Neural cell (in vitro differentiated cells): ENCODE measurements at regions not wholly inside any gene's neighbourhood (a gene's known extent, or its start where the extent isn't known, plus 50 kb on each side); places are given as distances from the start of the nearest gene placed in this dataset.

ENCODE experiments used
- H2AFZ ChIP-seq: fragments of 200-600, 300-800 bp; sonication (generic), shearing (Covaris generic); 2 replicates; pipeline ENCODE4 v1.6.0; 2014; ENCODE audit warnings: low read depth, mild to moderate bottlenecking, antibody characterized with exemption, low read length, moderate library complexity
- H3F3A ChIP-seq: fragments of 200-600 bp; shearing (Covaris generic); 2 replicates; pipeline ENCODE4 v1.6.1; 2016; ENCODE audit warnings: mild to moderate bottlenecking, moderate library complexity, mixed read lengths, antibody characterized with exemption, low read length; ENCODE audit not compliant: insufficient read depth, poor library complexity, severe bottlenecking
- H3K27ac ChIP-seq: fragments of 200-600, 300-800 bp; sonication (generic), shearing (Covaris generic); 2 replicates; pipeline ENCODE4 v1.5.1; 2014; ENCODE audit warnings: mild to moderate bottlenecking, low read length, moderate library complexity
- H3K27me3 ChIP-seq: fragments of 300-800, 200-600 bp; sonication (generic), shearing (Covaris generic); 2 replicates; pipeline ENCODE4 v1.6.0; 2014; ENCODE audit warnings: mild to moderate bottlenecking, low read depth, low read length, moderate library complexity; ENCODE audit not compliant: insufficient read depth
- H3K36me3 ChIP-seq: fragments of 300-800, 200-600 bp; sonication (generic), shearing (Covaris generic); 2 replicates; pipeline ENCODE4 v1.5.1; 2014; ENCODE audit warnings: mild to moderate bottlenecking, antibody characterized with exemption, low read length, moderate library complexity; ENCODE audit not compliant: insufficient read depth
- H3K4me2 ChIP-seq: fragments of 300-800, 200-600 bp; sonication (generic), shearing (Covaris generic); 2 replicates; pipeline ENCODE4 v1.6.0; 2014; ENCODE audit warnings: mild to moderate bottlenecking, low read length
- H3K4me3 ChIP-seq: fragments of 300-800, 200-600 bp; sonication (generic), shearing (Covaris generic); 2 replicates; pipeline ENCODE4 v1.5.1; 2014; ENCODE audit warnings: mild to moderate bottlenecking, low read length, moderate library complexity
- H3K79me2 ChIP-seq: fragments of 200-600 bp; shearing (Covaris generic); replicated peaks from 2 replicates; pipeline ENCODE4 v1.6.0; 2014; ENCODE audit warnings: mild to moderate bottlenecking, low read length, moderate library complexity; ENCODE audit not compliant: insufficient read depth
- H3K9ac ChIP-seq: fragments of 300-800, 200-600 bp; sonication (generic), shearing (Covaris generic); 2 replicates; pipeline ENCODE4 v1.6.1; 2016; ENCODE audit warnings: mild to moderate bottlenecking, low read length, mixed read lengths
- H3K9me2 ChIP-seq: fragments of 200-600 bp; shearing (Covaris generic); 2 replicates; pipeline ENCODE4 v1.6.1; 2016; ENCODE audit warnings: mild to moderate bottlenecking, low read length, mixed read lengths; ENCODE audit not compliant: insufficient read depth
- H3K9me3 ChIP-seq: fragments of 200-600, 300-800 bp; sonication (generic), shearing (Covaris generic); 2 replicates; pipeline ENCODE4 v1.6.1; 2016; ENCODE audit warnings: mild to moderate bottlenecking, mixed run types, low read length, moderate library complexity, mixed read lengths
- H4K20me1 ChIP-seq: fragments of 200-600 bp; shearing (Covaris generic); 2 replicates; pipeline ENCODE4 v1.6.1; 2016; ENCODE audit warnings: mild to moderate bottlenecking, mixed run types; ENCODE audit not compliant: insufficient read depth
- CTCF ChIP-seq: fragments of 450-650 bp; IDR thresholded peaks from 2 replicates; pipeline ENCODE4 v1.5.1; 2014; ENCODE audit warnings: antibody characterized with exemption, mild to moderate bottlenecking, moderate library complexity; ENCODE audit not compliant: poor library complexity, severe bottlenecking
- EP300 ChIP-seq: fragments of 450-650 bp; conservative IDR thresholded peaks from 2 replicates; pipeline ENCODE4 v1.6.1; 2014; ENCODE audit warnings: antibody characterized with exemption, mild to moderate bottlenecking, moderate library complexity; ENCODE audit not compliant: poor library complexity, severe bottlenecking
- EZH2 ChIP-seq: fragments of 200-600, 300-800 bp; shearing (Covaris generic), sonication (generic); IDR thresholded peaks from 2 replicates; pipeline ENCODE4 v1.6.1; 2014; ENCODE audit warnings: antibody characterized with exemption, low read length, borderline replicate concordance, mild to moderate bottlenecking; ENCODE audit not compliant: insufficient read depth, poor library complexity, severe bottlenecking
- MXI1 ChIP-seq: fragments of 450-650 bp; conservative IDR thresholded peaks from 2 replicates; pipeline ENCODE4 v1.6.1; 2014; ENCODE audit warnings: antibody characterized with exemption, mild to moderate bottlenecking; ENCODE audit not compliant: poor library complexity, severe bottlenecking
- POLR2AphosphoS5 ChIP-seq: IDR thresholded peaks from 2 replicates; pipeline ENCODE4 v1.6.1; 2012
- RAD21 ChIP-seq: fragments of 450-650 bp; conservative IDR thresholded peaks from 2 replicates; pipeline ENCODE4 v1.6.1; 2014; ENCODE audit warnings: antibody characterized with exemption, mild to moderate bottlenecking, moderate library complexity
- REST ChIP-seq: IDR thresholded peaks from 2 replicates; pipeline ENCODE4 v1.6.1; 2012; ENCODE audit warnings: borderline replicate concordance
- SMC3 ChIP-seq: fragments of 450-650 bp; conservative IDR thresholded peaks from 2 replicates; pipeline ENCODE4 v1.6.1; 2014; ENCODE audit warnings: antibody characterized with exemption, mild to moderate bottlenecking, moderate library complexity; ENCODE audit not compliant: poor library complexity
- TAF1 ChIP-seq: IDR thresholded peaks from 2 replicates; pipeline ENCODE4 v1.6.1; 2012; ENCODE audit warnings: low read depth

- Histone ChIP-seq H3K79me2 (peaks cover 94% of the 10 kb centered on the region), H3F3A (peaks cover 10% of the 10 kb centered on the region), H4K20me1 (no peaks in the 10 kb centered on the region), H3K9ac (no peak overlapping the region), H3K36me3 (peaks cover 6% of the 10 kb centered on the region), H3K9me2 (no peaks in the 10 kb centered on the region), H3K27ac (no peak overlapping the region), H2AFZ (no peak overlapping the region), H3K4me3 (no peak overlapping the region), H3K27me3 (no peaks in the 10 kb centered on the region), H3K9me3 (no peaks in the 10 kb centered on the region), H3K4me2 (no peak overlapping the region)
- TF ChIP-seq SMC3 = no peak
- TF ChIP-seq EZH2 = no peak
- no peak for TF ChIP-seq EP300
- TF ChIP-seq POLR2AphosphoS5 = no peak
- TF ChIP-seq TAF1 = no peak
- no peak for TF ChIP-seq CTCF
- TF ChIP-seq REST = no peak
- TF ChIP-seq MXI1 = no peak
- TF ChIP-seq RAD21 = no peak
Observed at GRCh38 chr17:45579529-45580495, 89.3 kb upstream of the PLEKHM1 start.

- Histone ChIP-seq H3K27me3 (no peaks in the 10 kb centered on the region), H3K4me3 (peak overlapping the region; percentile 0), H3F3A (peaks cover 10% of the 10 kb centered on the region), H4K20me1 (no peaks in the 10 kb centered on the region), H3K9ac (no peak overlapping the region), H3K79me2 (peaks cover 83% of the 10 kb centered on the region), H2AFZ (no peak overlapping the region), H3K36me3 (peaks cover 6% of the 10 kb centered on the region), H3K4me2 (no peak overlapping the region), H3K9me3 (no peaks in the 10 kb centered on the region), H3K27ac (no peak overlapping the region), H3K9me2 (no peaks in the 10 kb centered on the region)
- TF ChIP-seq SMC3 = no peak
Observed at GRCh38 chr17:45580924-45581323, 90.4 kb upstream of the PLEKHM1 start.
